Suprapubic skin (tissue), 4 donors: ENCODE measurements at regions not wholly inside any gene's neighbourhood (a gene's known extent, or its start where the extent isn't known, plus 50 kb on each side); places are given as distances from the start of the nearest gene placed in this dataset.

Experiments used
- EP300 ChIP-seq: sonication (generic); formaldehyde crosslinking; IDR thresholded peaks from one replicate; pipeline ENCODE4 v1.6.1; 2017; ENCODE audit warnings: antibody characterized with exemption
- POLR2A ChIP-seq, 2 donors: fragments of 450-650 bp; IDR thresholded peaks; one replicate each; pipeline ENCODE4 v1.6.1; 2017; ENCODE audit warnings: antibody characterized with exemption in 2 of 2, mild to moderate bottlenecking in 2 of 2, moderate library complexity in 2 of 2
- POLR2AphosphoS5 ChIP-seq, 3 donors: sonication (generic); formaldehyde crosslinking; IDR thresholded peaks; one replicate each; pipeline ENCODE4 v1.6.1; 2017; ENCODE audit warnings: antibody characterized with exemption in 3 of 3
- TF ChIP-seq, protein P1 (sequence below), 2 donors: fragments of 200-600 bp in 1 of 2; fragments of 450-650 bp in 1 of 2; sonication (generic) in 1 of 2; IDR thresholded peaks; one replicate each; pipeline ENCODE4 v1.5.1; 2016 to 2019; ENCODE audit warnings: antibody characterized with exemption in 2 of 2, mild to moderate bottlenecking in 1 of 2, moderate library complexity in 1 of 2

DNA sequence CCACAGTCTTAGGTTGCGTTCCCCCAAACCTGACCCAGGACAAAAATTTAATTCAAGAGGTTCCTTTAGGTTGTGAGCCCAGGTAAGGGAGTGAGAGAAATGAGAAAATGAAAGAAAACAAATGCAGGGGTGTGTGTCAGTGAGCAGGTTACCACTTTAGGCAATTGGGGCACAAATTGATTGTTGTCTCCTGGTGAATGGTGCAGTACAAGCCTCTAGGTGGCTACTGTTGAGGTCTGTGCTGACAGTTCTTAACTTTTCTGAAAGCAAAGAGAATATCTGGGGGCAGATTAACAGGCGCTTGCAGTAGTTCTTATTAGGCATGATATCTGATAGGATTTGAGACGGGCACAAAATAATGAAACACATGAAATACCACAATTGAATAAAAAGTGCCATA is 894.6 kb downstream of the FAM181B start:
- TF ChIP-seq POLR2A (IDR thresholded peaks at IDR 0.05) (no peak), POLR2AphosphoS5 (IDR thresholded peaks at IDR 0.05) (no peak), EP300 (no peak)
- TF ChIP-seq, protein P1, sequence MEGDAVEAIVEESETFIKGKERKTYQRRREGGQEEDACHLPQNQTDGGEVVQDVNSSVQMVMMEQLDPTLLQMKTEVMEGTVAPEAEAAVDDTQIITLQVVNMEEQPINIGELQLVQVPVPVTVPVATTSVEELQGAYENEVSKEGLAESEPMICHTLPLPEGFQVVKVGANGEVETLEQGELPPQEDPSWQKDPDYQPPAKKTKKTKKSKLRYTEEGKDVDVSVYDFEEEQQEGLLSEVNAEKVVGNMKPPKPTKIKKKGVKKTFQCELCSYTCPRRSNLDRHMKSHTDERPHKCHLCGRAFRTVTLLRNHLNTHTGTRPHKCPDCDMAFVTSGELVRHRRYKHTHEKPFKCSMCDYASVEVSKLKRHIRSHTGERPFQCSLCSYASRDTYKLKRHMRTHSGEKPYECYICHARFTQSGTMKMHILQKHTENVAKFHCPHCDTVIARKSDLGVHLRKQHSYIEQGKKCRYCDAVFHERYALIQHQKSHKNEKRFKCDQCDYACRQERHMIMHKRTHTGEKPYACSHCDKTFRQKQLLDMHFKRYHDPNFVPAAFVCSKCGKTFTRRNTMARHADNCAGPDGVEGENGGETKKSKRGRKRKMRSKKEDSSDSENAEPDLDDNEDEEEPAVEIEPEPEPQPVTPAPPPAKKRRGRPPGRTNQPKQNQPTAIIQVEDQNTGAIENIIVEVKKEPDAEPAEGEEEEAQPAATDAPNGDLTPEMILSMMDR (IDR thresholded peaks at IDR 0.05), result no peak
